B cell (primary cell): ENCODE measurements at regions not wholly inside any gene's neighbourhood (a gene's known extent, or its start where the extent isn't known, plus 50 kb on each side); places are given as distances from the start of the nearest gene placed in this dataset.

Source experiments
- ATAC-seq: fragments of 200-7000 bp; cut with Tn5 transposase; one replicate; pipeline ENCODE4 v1.10.0; 2021; ENCODE audit warnings: low read depth, mild to moderate bottlenecking, moderate number of reproducible peaks, moderate library complexity
- CTCF ChIA-PET: fragments of 350-600 bp; sonication (Branson Sonifier 250); formaldehyde crosslinking; loops from one replicate; lab custom pipeline; 2021; ENCODE audit warnings: antibody characterized with exemption, inconsistent platforms; lab: Charles Lee
- POLR2A ChIA-PET: fragments of 350-600 bp; sonication (Branson Sonifier 250); formaldehyde crosslinking; loops from one replicate; lab custom pipeline; 2021; ENCODE audit warnings: antibody characterized with exemption; lab: Charles Lee
- DNase-seq: peaks from one replicate; pipeline ENCODE4 v3.0.0; 2013
- H2AFZ ChIP-seq: 2 replicates; pipeline ENCODE4 v1.6.1; 2012; ENCODE audit warnings: mild to moderate bottlenecking, low read depth, low read length; ENCODE audit not compliant: insufficient read depth, poor library complexity, severe bottlenecking
- H3K27ac ChIP-seq, 2 donors: 1 replicate in 1 of 2; 2 replicates in 1 of 2; pipeline ENCODE4 v1.5.1; 2012 to 2013; ENCODE audit warnings: low read length in 2 of 2, mild to moderate bottlenecking in 2 of 2, moderate library complexity in 1 of 2
- H3K27me3 ChIP-seq, 4 experiments: fragments of 200-600 bp in 1 of 4; sonication (generic) in 1 of 4; replicated peaks in 1 of 4; 1 replicate in 2 of 4; 2 replicates in 2 of 4; pipeline versions ENCODE4 v1.6.1 to v1.7.0; 2013 to 2016; ENCODE audit warnings: low read length in 3 of 4, mild to moderate bottlenecking in 2 of 4, mixed read lengths in 1 of 4, moderate library complexity in 1 of 4; ENCODE audit not compliant: insufficient read depth in 4 of 4, control insufficient read depth in 3 of 4; ENCODE audit errors: control extremely low read depth in 1 of 4
- H3K36me3 ChIP-seq, 2 experiments: replicated peaks in 1 of 2; 1 replicate in 1 of 2; 2 replicates in 1 of 2; pipeline versions ENCODE4 v1.6.1 to v1.7.1; 2013; ENCODE audit warnings: low read length in 1 of 2; ENCODE audit not compliant: insufficient read depth in 2 of 2, control insufficient read depth in 1 of 2; ENCODE audit errors: control extremely low read depth in 1 of 2, extremely low read depth in 1 of 2
- H3K4me1 ChIP-seq, 2 donors: fragments of 200-600 bp in 1 of 2; sonication (generic) in 1 of 2; 1 replicate in 1 of 2; 2 replicates in 1 of 2; pipeline versions ENCODE4 v1.5.1 to v1.6.1; 2013 to 2017; ENCODE audit warnings: low read length in 2 of 2; ENCODE audit not compliant: control insufficient read depth in 2 of 2, insufficient read depth in 2 of 2
- H3K4me2 ChIP-seq: replicated peaks from 2 replicates; pipeline ENCODE3; 2012; ENCODE audit warnings: mild to moderate bottlenecking, low read depth, low read length; ENCODE audit not compliant: poor library complexity, severe bottlenecking
- H3K4me3 ChIP-seq, 5 experiments: fragments of 200-600 bp in 1 of 5; sonication (generic) in 1 of 5; 1 replicate in 3 of 5; 2 replicates in 2 of 5; pipeline versions ENCODE4 v1.5.1 to v1.7.0; 2011 to 2016; ENCODE audit warnings: low read length in 4 of 5, mild to moderate bottlenecking in 4 of 5, low read depth in 2 of 5, control low read depth in 1 of 5, moderate library complexity in 1 of 5; ENCODE audit not compliant: insufficient read depth in 1 of 5; ENCODE audit errors: control extremely low read depth in 1 of 5, extremely low read depth in 1 of 5
- H3K79me2 ChIP-seq: fragments of 200-600 bp; sonication (generic); one replicate; pipeline ENCODE4 v1.6.0; 2016; ENCODE audit warnings: low read length; ENCODE audit not compliant: control insufficient read depth, insufficient read depth
- H3K9ac ChIP-seq: fragments of 200-600 bp; sonication (generic); 2 replicates; pipeline ENCODE4 v1.6.1; 2017; ENCODE audit warnings: mild to moderate bottlenecking, low read length, moderate library complexity
- H3K9me3 ChIP-seq, 3 donors: one replicate each; pipeline versions ENCODE4 v1.6.1 to v1.7.1; 2013; ENCODE audit warnings: low read length in 2 of 3; ENCODE audit not compliant: control insufficient read depth in 2 of 3, insufficient read depth in 1 of 3; ENCODE audit errors: control extremely low read depth in 1 of 3
- H4K20me1 ChIP-seq: 2 replicates; pipeline ENCODE4 v1.6.0; 2012; ENCODE audit warnings: mild to moderate bottlenecking, low read length; ENCODE audit not compliant: insufficient read depth, control insufficient read depth, poor library complexity, severe bottlenecking
- H3K27ac Mint-ChIP-seq: one replicate; pipeline ENCODE4 v1.8.0; 2021; ENCODE audit warnings: mixed read lengths
- H3K27me3 Mint-ChIP-seq: one replicate; pipeline ENCODE4 v1.8.0; 2021; ENCODE audit warnings: mixed read lengths
- H3K4me1 Mint-ChIP-seq: one replicate; pipeline ENCODE4 v1.8.0; 2021; ENCODE audit warnings: mixed read lengths
- H3K4me3 Mint-ChIP-seq: one replicate; pipeline ENCODE4 v1.8.0; 2021; ENCODE audit warnings: mixed read lengths
- H3K9me3 Mint-ChIP-seq: one replicate; pipeline ENCODE4 v1.8.0; 2022; ENCODE audit warnings: mixed read lengths; ENCODE audit not compliant: insufficient read depth
- CTCF ChIP-seq: fragments of 200-600 bp; IDR thresholded peaks from one replicate; pipeline ENCODE4 v1.8.0; 2022; ENCODE audit warnings: antibody characterized with exemption, mild to moderate bottlenecking
- EZH2 ChIP-seq: IDR thresholded peaks from 2 replicates; pipeline ENCODE4 v1.6.1; 2012; ENCODE audit warnings: borderline replicate concordance, low read depth, mild to moderate bottlenecking, moderate library complexity, low read length; ENCODE audit not compliant: insufficient read depth, poor library complexity, severe bottlenecking
- WGBS: methylation state at CpG from one replicate; pipeline ENCODE4 v1.1.5; 2013; ENCODE audit warnings: missing lambda C conversion rate; ENCODE audit not compliant: insufficient coverage; 5-methylcytosine and 5-hydroxymethylcytosine counted together
- intact Hi-C: fragments of 100-400 bp; cut with micrococcal nuclease; formaldehyde crosslinking; loops from one replicate; pipeline ENCODE4 v1.10.0; 2022

DNA sequence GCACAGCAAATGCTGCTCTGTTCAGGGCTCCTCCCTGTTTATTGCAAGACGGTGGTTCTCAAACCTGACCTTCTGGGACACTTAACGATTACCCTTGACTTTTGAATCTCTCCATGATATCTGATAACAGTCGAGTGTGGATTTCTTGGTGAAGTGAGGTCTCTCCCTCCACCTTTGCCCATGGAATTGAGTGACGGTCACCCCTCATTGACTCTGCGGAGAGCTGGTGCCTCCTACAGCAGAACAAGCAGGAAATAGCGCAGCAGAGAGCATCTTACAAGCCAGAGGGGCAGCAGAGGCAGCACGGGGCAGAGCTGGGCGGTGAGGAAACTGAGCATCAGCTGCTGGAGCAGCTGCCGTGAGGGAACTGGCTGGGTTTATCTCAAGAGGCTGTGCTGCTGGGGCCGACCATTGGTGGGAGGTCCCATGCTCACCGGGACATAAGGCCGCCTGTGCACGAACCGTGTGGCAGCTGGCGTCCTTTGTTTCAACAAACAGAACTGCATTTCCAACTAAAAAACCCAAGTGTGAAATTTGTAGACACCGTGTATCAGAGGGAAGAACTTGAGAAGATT, 189.8 kb downstream of the MTRR start:
- Histone ChIP-seq H3K9me3 (peaks cover 0 to 8% (median 0%) of the 10 kb centered on the region in 3 donors), H3K4me3 (no peak overlapping the region), H3K36me3 (no peaks in the 10 kb centered on the region), H3K79me2 (no peaks in the 10 kb centered on the region), H2AFZ (no peak overlapping the region), H3K4me2 (no peak overlapping the region), H3K27ac (no peak overlapping the region), H3K4me1 (peaks cover 13 to 14% of the 10 kb centered on the region in 2 donors), H3K27me3 (no peaks in the 10 kb centered on the region), H4K20me1 (no peaks in the 10 kb centered on the region), H3K9ac (no peak overlapping the region)
- Mint-ChIP-seq H3K27ac (no peak overlapping the region), H3K27me3 (no peaks in the 10 kb centered on the region), H3K9me3 (no peaks in the 10 kb centered on the region), H3K4me3 (no peak overlapping the region), H3K4me1 (peaks cover 22% of the 10 kb centered on the region)
- WGBS, result 85% methylated on average over 10 of the region's 16 CpGs
- ChIA-PET POLR2A (no interaction called here), CTCF (no interaction called here)
- ATAC-seq (no peak), DNase-seq (no peak)
- no peak for TF ChIP-seq CTCF
- TF ChIP-seq EZH2, result no peak
- intact Hi-C loops, result no loop called here

DNA sequence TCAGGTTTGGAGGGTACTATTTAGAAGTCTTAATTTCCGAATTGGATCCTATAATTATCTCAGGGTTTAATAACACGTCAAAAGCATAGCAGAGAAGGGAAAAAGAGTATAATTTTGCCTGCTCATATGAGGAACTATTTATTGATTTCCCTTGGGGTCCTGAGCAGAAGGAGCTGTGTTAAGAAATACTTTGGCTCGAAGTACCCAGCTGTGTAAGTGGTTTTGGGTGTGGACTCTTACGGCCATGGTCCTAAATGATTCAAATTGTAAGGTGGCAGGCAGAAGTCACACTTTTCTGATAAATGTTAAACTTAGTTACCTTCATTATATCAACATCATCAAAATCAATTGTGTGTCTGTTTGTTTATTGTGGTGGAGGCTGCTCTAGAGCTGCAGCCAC, 190.4 kb downstream of the MTRR start:
- POLR2A ChIA-PET, result no interaction called here
- no peak overlapping the region for H3K4me3 ChIP-seq
- WGBS, result 70% methylated on average over 2 of the region's 4 CpGs

More for the DNA sequence above, 190.4 kb downstream of the MTRR start:
- H3K4me1 ChIP-seq, result peaks cover 13 to 14% of the 10 kb centered on the region in 2 donors
- no peaks in the 10 kb centered on the region for H3K9me3 Mint-ChIP-seq
- H3K4me1 Mint-ChIP-seq, result peaks cover 22% of the 10 kb centered on the region
- TF ChIP-seq EZH2, result no peak
- TF ChIP-seq CTCF, result no peak
- H3K79me2 ChIP-seq, result no peaks in the 10 kb centered on the region
- H3K4me2 ChIP-seq, result no peak overlapping the region
- CTCF ChIA-PET, result no interaction called here
- DNase-seq, result no peak
- H3K9ac ChIP-seq, result no peak overlapping the region
- no peak overlapping the region for H3K4me3 Mint-ChIP-seq
- intact Hi-C loops, result no loop called here
- ATAC-seq, result no peak
- no peaks in the 10 kb centered on the region for H3K27me3 ChIP-seq
- peaks cover 0 to 8% (median 0%) of the 10 kb centered on the region in 3 donors for H3K9me3 ChIP-seq
- no peak overlapping the region for H2AFZ ChIP-seq
- peaks cover 3% of the 10 kb centered on the region for H3K27me3 Mint-ChIP-seq
- no peak overlapping the region for H3K27ac ChIP-seq
- H3K36me3 ChIP-seq, result no peaks in the 10 kb centered on the region
- H4K20me1 ChIP-seq, result no peaks in the 10 kb centered on the region
- no peak overlapping the region for H3K27ac Mint-ChIP-seq
